Suprapubic skin (tissue), 4 donors: ENCODE measurements at regions not wholly inside any gene's neighbourhood (a gene's known extent, or its start where the extent isn't known, plus 50 kb on each side); places are given as distances from the start of the nearest gene placed in this dataset.
"Not testable (repeated sequence)": the region's sequence is repeated elsewhere in the genome, so short reads cannot be mapped to it uniquely, and the experiment has no call there.

Experiments used
- DNase-seq, 2 donors: peaks; one replicate each; pipeline ENCODE4 v3.0.0-alpha.2; 2019; ENCODE audit warnings: low spot score in 2 of 2
- H3K27ac ChIP-seq: fragments of 200-600 bp; sonication (generic); one replicate; pipeline ENCODE4 v1.5.1; 2019
- H3K27me3 ChIP-seq: fragments of 200-600 bp; sonication (generic); one replicate; pipeline ENCODE4 v1.5.1; 2019
- H3K36me3 ChIP-seq: fragments of 200-600 bp; sonication (generic); one replicate; pipeline ENCODE4 v1.5.1; 2019
- H3K4me1 ChIP-seq: fragments of 200-600 bp; sonication (generic); one replicate; pipeline ENCODE4 v1.5.1; 2019
- H3K4me3 ChIP-seq: fragments of 200-600 bp; sonication (generic); one replicate; pipeline ENCODE4 v1.5.1; 2019; ENCODE audit warnings: mild to moderate bottlenecking
- H3K9me3 ChIP-seq: fragments of 200-600 bp; sonication (generic); one replicate; pipeline ENCODE4 v1.5.1; 2019
- EP300 ChIP-seq: sonication (generic); formaldehyde crosslinking; IDR thresholded peaks from one replicate; pipeline ENCODE4 v1.6.1; 2017; ENCODE audit warnings: antibody characterized with exemption
- POLR2A ChIP-seq, 2 donors: fragments of 450-650 bp; IDR thresholded peaks; one replicate each; pipeline ENCODE4 v1.6.1; 2017; ENCODE audit warnings: antibody characterized with exemption in 2 of 2, mild to moderate bottlenecking in 2 of 2, moderate library complexity in 2 of 2
- POLR2AphosphoS5 ChIP-seq, 3 donors: sonication (generic); formaldehyde crosslinking; IDR thresholded peaks; one replicate each; pipeline ENCODE4 v1.6.1; 2017; ENCODE audit warnings: antibody characterized with exemption in 3 of 3
- WGBS: methylation state at CpG from one replicate; pipeline ENCODE4 v1.1.5; 2018; 5-methylcytosine and 5-hydroxymethylcytosine counted together
- TF ChIP-seq, protein P1 (sequence below), 2 donors: fragments of 200-600 bp in 1 of 2; fragments of 450-650 bp in 1 of 2; sonication (generic) in 1 of 2; IDR thresholded peaks; one replicate each; pipeline ENCODE4 v1.5.1; 2016 to 2019; ENCODE audit warnings: antibody characterized with exemption in 2 of 2, mild to moderate bottlenecking in 1 of 2, moderate library complexity in 1 of 2

DNA sequence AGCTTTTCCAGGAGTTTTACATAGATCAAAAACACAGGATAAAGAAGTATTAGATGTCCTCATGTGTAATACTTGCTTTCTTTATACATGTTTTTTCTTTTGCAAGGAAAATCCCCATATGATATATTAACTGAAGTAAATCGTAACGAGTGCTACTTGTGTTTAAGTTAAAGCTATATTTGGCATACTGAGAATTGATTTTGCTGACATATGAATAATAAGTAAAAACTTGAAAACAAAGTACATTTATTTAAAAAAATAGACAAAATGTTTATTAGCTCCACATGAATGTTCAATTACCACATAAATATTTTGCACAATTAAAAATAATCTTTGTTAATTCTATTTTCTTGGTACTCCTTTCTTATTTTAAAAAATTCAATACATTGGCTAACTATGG is 884.7 kb downstream of the FSTL5 start:
- Histone ChIP-seq H3K27ac (no peak overlapping the region), H3K4me3 (no peak overlapping the region), H3K27me3 (no peaks in the 10 kb centered on the region), H3K9me3 (peaks cover 3% of the 10 kb centered on the region), H3K4me1 (no peaks in the 10 kb centered on the region), H3K36me3 (no peaks in the 10 kb centered on the region)
- DNase-seq, result no peak
- no peak for TF ChIP-seq EP300
- TF ChIP-seq POLR2A (IDR thresholded peaks at IDR 0.05), result no peak
- no peak for TF ChIP-seq POLR2AphosphoS5 (IDR thresholded peaks at IDR 0.05)
- TF ChIP-seq, protein P1, sequence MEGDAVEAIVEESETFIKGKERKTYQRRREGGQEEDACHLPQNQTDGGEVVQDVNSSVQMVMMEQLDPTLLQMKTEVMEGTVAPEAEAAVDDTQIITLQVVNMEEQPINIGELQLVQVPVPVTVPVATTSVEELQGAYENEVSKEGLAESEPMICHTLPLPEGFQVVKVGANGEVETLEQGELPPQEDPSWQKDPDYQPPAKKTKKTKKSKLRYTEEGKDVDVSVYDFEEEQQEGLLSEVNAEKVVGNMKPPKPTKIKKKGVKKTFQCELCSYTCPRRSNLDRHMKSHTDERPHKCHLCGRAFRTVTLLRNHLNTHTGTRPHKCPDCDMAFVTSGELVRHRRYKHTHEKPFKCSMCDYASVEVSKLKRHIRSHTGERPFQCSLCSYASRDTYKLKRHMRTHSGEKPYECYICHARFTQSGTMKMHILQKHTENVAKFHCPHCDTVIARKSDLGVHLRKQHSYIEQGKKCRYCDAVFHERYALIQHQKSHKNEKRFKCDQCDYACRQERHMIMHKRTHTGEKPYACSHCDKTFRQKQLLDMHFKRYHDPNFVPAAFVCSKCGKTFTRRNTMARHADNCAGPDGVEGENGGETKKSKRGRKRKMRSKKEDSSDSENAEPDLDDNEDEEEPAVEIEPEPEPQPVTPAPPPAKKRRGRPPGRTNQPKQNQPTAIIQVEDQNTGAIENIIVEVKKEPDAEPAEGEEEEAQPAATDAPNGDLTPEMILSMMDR (IDR thresholded peaks at IDR 0.05), result no peak
- 58% methylated on average over 2 of the region's 2 CpGs for whole genome bisulfite sequencing

DNA sequence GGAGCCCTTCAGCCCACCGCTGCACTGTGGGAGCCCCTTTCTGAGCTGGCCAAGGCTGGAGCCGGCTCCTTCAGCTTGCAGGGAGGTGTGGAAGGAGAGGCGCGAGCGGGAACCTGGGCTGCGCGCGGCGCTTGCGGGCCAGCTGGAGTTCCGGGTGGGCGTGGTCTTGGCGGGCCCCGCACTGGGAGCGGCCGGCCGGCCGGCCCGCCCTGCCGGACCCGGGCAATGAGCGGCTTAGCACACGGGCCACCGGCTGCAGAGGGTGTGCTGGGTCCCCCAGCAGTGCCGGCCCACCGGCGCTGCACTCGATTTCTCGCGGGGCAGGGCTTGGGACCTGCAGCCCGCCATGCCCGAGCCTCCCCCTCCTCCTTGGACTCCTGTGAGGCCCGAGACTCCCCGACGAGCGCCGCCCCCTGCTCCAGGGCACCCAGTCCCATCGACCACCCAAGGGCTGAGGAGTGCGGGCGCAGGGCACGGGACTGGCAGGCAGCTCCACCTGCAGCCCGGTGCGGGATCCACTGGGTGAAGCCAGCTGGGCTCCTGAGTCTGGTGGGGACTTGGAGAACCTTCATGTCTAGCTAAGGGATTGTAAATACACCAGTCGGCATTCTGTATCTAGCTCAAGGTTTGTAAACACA is 886.5 kb downstream of the FSTL5 start:
- 97% methylated on average over 11 of the region's 44 CpGs for WGBS
- H3K27me3 ChIP-seq, DNase-seq, H3K9me3 ChIP-seq, H3K4me1 ChIP-seq, H3K27ac ChIP-seq, H3K4me3 ChIP-seq, H3K36me3 ChIP-seq: not testable (repeated sequence)

DNA sequence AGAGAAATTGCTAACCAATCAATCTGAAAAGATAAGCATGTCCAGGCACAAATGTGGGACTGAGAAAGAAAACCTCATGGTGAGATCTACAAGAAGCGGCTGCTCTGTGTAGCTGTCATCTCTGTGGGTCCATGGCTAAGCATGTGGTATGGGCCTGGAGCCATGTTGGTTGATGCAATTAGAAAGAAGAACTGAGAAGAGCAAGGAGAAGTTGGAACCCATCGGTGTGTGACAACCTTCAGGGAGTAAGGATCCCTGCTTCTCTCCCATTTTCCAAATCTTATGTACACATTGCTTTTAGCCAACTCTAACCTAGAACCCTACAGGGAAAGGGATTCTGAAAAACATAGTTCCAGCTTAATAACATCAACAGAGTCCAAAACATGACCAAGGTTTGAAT is 890.2 kb downstream of the FSTL5 start:
- Histone ChIP-seq H3K4me3 (no peak overlapping the region), H3K36me3 (no peaks in the 10 kb centered on the region), H3K4me1 (no peaks in the 10 kb centered on the region), H3K27me3 (no peaks in the 10 kb centered on the region), H3K9me3 (peaks cover 3% of the 10 kb centered on the region), H3K27ac (no peak overlapping the region)
- no peak for DNase-seq
- TF ChIP-seq, protein P1 (IDR thresholded peaks at IDR 0.05), result no peak
- TF ChIP-seq EP300, result no peak
- TF ChIP-seq POLR2A (IDR thresholded peaks at IDR 0.05), result no peak
- TF ChIP-seq POLR2AphosphoS5 (IDR thresholded peaks at IDR 0.05), result no peak
- 95% methylated on average over 2 of the region's 2 CpGs for WGBS

DNA sequence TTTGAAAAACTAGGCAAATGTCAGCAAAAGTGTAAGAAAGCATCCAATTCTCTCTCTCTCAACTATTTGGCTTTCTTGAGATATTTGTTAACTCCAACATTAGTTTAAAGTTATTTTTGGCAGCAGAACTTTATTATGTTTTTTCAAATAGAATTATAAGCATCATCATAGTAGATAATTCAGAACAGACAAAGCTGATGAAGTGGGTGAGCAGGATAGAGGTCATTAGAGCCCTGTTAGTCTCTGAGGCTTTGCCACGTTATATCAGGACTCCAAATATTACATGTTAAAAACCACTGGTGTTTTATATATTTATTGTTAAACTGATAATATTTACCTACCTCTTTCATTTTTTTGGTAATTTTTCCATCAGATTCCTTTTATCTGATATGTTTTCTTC is 903.0 kb downstream of the FSTL5 start:
- no peaks in the 10 kb centered on the region for H3K27me3 ChIP-seq
- WGBS, result 59% methylated on average over 1 of the region's 1 CpG

DNA sequence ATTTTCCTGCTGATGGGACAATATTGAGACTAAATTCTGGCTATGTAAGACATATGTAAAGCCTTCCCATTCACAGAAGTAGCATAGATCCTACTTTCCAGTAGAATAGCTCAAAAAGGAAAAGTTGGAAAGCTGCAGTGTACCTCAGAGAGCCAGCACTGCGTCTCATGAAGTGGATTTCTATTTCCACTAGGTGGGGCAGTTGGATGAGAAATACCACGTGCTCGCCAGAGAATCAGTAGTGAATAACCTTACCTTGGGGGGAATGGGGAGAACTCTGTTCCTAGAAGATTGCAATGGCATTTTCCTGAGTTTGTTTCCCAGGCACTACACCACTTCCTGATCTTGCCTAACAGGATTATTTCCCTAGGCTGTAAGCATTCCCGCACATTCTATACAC is 907.1 kb downstream of the FSTL5 start:
- no peak overlapping the region for H3K27ac ChIP-seq
- TF ChIP-seq, protein P1 (IDR thresholded peaks at IDR 0.05), result no peak
- TF ChIP-seq POLR2A (IDR thresholded peaks at IDR 0.05), result no peak
- TF ChIP-seq EP300, result no peak
- TF ChIP-seq POLR2AphosphoS5 (IDR thresholded peaks at IDR 0.05), result no peak
- peaks cover 19% of the 10 kb centered on the region for H3K9me3 ChIP-seq
- no peaks in the 10 kb centered on the region for H3K27me3 ChIP-seq
- no peak for DNase-seq
- no peaks in the 10 kb centered on the region for H3K36me3 ChIP-seq
- 95% methylated on average over 4 of the region's 4 CpGs for WGBS
- H3K4me3 ChIP-seq, result no peak overlapping the region
- no peaks in the 10 kb centered on the region for H3K4me1 ChIP-seq

More for the DNA sequence above, 903.0 kb downstream of the FSTL5 start:
- no peak for DNase-seq
- Histone ChIP-seq H3K4me3 (no peak overlapping the region), H3K9me3 (peaks cover 17% of the 10 kb centered on the region), H3K36me3 (no peaks in the 10 kb centered on the region), H3K4me1 (no peaks in the 10 kb centered on the region), H3K27ac (no peak overlapping the region)
- TF ChIP-seq, protein P1 (IDR thresholded peaks at IDR 0.05), result no peak
- no peak for TF ChIP-seq POLR2AphosphoS5 (IDR thresholded peaks at IDR 0.05)
- no peak for TF ChIP-seq EP300
- no peak for TF ChIP-seq POLR2A (IDR thresholded peaks at IDR 0.05)

DNA sequence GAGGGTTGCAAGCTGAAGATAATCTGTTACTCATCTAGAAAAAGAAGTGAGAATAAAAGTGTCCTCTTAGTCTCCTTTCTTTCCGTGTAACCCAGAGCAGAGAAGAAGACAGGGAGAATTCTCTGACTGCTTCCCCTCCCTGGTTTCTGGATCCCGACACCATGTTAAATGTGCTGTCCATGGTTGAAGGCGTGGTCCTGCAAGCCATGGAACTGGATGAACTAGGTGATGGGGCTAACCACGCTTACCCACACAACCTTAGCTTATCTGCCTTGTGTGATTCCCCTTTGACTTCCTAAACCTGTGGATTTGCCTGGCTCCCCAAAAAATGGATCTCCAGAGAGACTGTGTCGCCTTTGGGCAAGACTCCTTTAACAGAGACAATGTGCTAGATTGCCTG is 907.6 kb downstream of the FSTL5 start:
- WGBS, result 86% methylated on average over 5 of the region's 5 CpGs
- no peak for DNase-seq
- peaks cover 19% of the 10 kb centered on the region for H3K9me3 ChIP-seq
- TF ChIP-seq, protein P1 (IDR thresholded peaks at IDR 0.05), result no peak
- TF ChIP-seq POLR2AphosphoS5 (IDR thresholded peaks at IDR 0.05) (no peak), POLR2A (IDR thresholded peaks at IDR 0.05) (no peak), EP300 (no peak)
- H3K4me3 ChIP-seq, result no peak overlapping the region
- no peaks in the 10 kb centered on the region for H3K27me3 ChIP-seq
- H3K36me3 ChIP-seq, result no peaks in the 10 kb centered on the region
- no peaks in the 10 kb centered on the region for H3K4me1 ChIP-seq
- no peak overlapping the region for H3K27ac ChIP-seq
